ENCODE measurements at regions not wholly inside any gene's neighbourhood (a gene's known extent, or its start where the extent isn't known, plus 50 kb on each side); places are given as distances from the start of the nearest gene placed in this dataset.

GRCh38 chr18:48460929-48461583 is 51.9 kb upstream of the ZBTB7C start:
- no peaks in the 10 kb centered on the region for H3K36me3 ChIP-seq
- H3K4me1 ChIP-seq (replicated peaks): no peaks in the 10 kb centered on the region
- intact Hi-C loops (cut with DNase I): no loop called here
- H3K9me3 ChIP-seq: no peaks in the 10 kb centered on the region
- 88% methylated on average over 3 of the region's 3 CpGs for WGBS
- no peak overlapping the region for H3K4me3 ChIP-seq
- TF ChIP-seq POLR2AphosphoS5 (IDR thresholded peaks at IDR 0.05) (no peak), POLR2A (IDR thresholded peaks at IDR 0.05) (no peak), CTCF (IDR thresholded peaks at IDR 0.05) (no peak)
- no peak overlapping the region for H3K27ac ChIP-seq
- DNase-seq (ENCODE audit: low spot score): no peak
- H3K27me3 ChIP-seq (replicated peaks; ENCODE audit: insufficient read depth): no peaks in the 10 kb centered on the region

- Histone ChIP-seq H3K9me3 (no peaks in the 10 kb centered on the region), H3K27ac (no peak overlapping the region), H3K36me3 (no peaks in the 10 kb centered on the region), H3K4me3 (no peak overlapping the region), H3K27me3 (replicated peaks; ENCODE audit: insufficient read depth) (no peaks in the 10 kb centered on the region), H3K4me1 (replicated peaks) (no peaks in the 10 kb centered on the region)
- intact Hi-C loops (cut with DNase I): no loop called here
- no peak for TF ChIP-seq POLR2AphosphoS5 (IDR thresholded peaks at IDR 0.05)
- no peak for TF ChIP-seq CTCF (IDR thresholded peaks at IDR 0.05)
- TF ChIP-seq POLR2A (IDR thresholded peaks at IDR 0.05): no peak
- no peak for DNase-seq (ENCODE audit: low spot score)
- WGBS: 89% methylated on average over 1 of the region's 1 CpG
Measured at GRCh38 chr18:48459465-48459864, 50.3 kb upstream of the ZBTB7C start.

- intact Hi-C loops (cut with DNase I): no loop called here
- TF ChIP-seq POLR2A (IDR thresholded peaks at IDR 0.05): no peak
- no peak for TF ChIP-seq CTCF (IDR thresholded peaks at IDR 0.05)
- TF ChIP-seq POLR2AphosphoS5 (IDR thresholded peaks at IDR 0.05): no peak
- Histone ChIP-seq H3K9me3 (no peaks in the 10 kb centered on the region), H3K4me1 (replicated peaks) (no peaks in the 10 kb centered on the region), H3K27ac (no peak overlapping the region), H3K27me3 (replicated peaks; ENCODE audit: insufficient read depth) (no peaks in the 10 kb centered on the region), H3K4me3 (no peak overlapping the region), H3K36me3 (no peaks in the 10 kb centered on the region)
- DNase-seq (ENCODE audit: low spot score): no peak
Measured at GRCh38 chr18:48459016-48459415, 49.8 kb upstream of the ZBTB7C start.

Small RNAs in the stretch of these regions (small RNA-seq; reads per million reads assigned to genes)
- gene AC024288.1: 0 reads per million in 2 donors
- gene RNA5SP456: 0 reads per million in 2 donors
